Lower lobe of right lung (tissue), 2 donors: ENCODE measurements at regions not wholly inside any gene's neighbourhood (a gene's known extent, or its start where the extent isn't known, plus 50 kb on each side); places are given as distances from the start of the nearest gene placed in this dataset.
"Not testable (repeated sequence)": the region's sequence is repeated elsewhere in the genome, so short reads cannot be mapped to it uniquely, and the experiment has no call there.

Experiments
- ATAC-seq, 2 donors: fragments of 200-7000 bp; cut with Tn5 transposase; one replicate each; pipeline ENCODE4 v1.9.1; 2020 to 2022; ENCODE audit warnings: mild to moderate bottlenecking in 2 of 2, moderate library complexity in 2 of 2
- DNase-seq: peaks from one replicate; pipeline ENCODE4 v3.0.0-alpha.2; 2020
- H3K27ac ChIP-seq: fragments of 200-600 bp; one replicate; pipeline ENCODE4 v1.8.0; 2022
- H3K27me3 ChIP-seq: fragments of 200-600 bp; one replicate; pipeline ENCODE4 v1.8.0; 2022; ENCODE audit warnings: low read depth
- H3K36me3 ChIP-seq: fragments of 200-600 bp; one replicate; pipeline ENCODE4 v1.8.0; 2022; ENCODE audit warnings: mild to moderate bottlenecking
- H3K4me1 ChIP-seq: fragments of 200-600 bp; one replicate; pipeline ENCODE4 v1.8.0; 2022
- H3K4me3 ChIP-seq: fragments of 200-600 bp; one replicate; pipeline ENCODE4 v1.8.0; 2022; ENCODE audit warnings: mild to moderate bottlenecking
- H3K9me3 ChIP-seq: fragments of 200-600 bp; one replicate; pipeline ENCODE4 v1.8.0; 2022
- intact Hi-C: fragments of 100-400 bp; cut with DNase I; formaldehyde crosslinking; loops from one replicate; pipeline ENCODE4 v1.11.0; 2022
- TF ChIP-seq, protein P1 (sequence below): fragments of 200-600 bp; IDR thresholded peaks from one replicate; pipeline ENCODE4 v1.8.0; 2022; ENCODE audit warnings: antibody characterized with exemption, mild to moderate bottlenecking
- donor health status: DM: no; HTN: yes; CAD: no; lungs with severe emphysema.

- Histone ChIP-seq H3K27me3 (no peaks in the 10 kb centered on the region), H3K4me1 (no peaks in the 10 kb centered on the region), H3K9me3 (no peaks in the 10 kb centered on the region), H3K4me3 (no peak overlapping the region), H3K36me3 (no peaks in the 10 kb centered on the region), H3K27ac (no peak overlapping the region)
- intact Hi-C loops = no loop called here
- TF ChIP-seq, protein P1, sequence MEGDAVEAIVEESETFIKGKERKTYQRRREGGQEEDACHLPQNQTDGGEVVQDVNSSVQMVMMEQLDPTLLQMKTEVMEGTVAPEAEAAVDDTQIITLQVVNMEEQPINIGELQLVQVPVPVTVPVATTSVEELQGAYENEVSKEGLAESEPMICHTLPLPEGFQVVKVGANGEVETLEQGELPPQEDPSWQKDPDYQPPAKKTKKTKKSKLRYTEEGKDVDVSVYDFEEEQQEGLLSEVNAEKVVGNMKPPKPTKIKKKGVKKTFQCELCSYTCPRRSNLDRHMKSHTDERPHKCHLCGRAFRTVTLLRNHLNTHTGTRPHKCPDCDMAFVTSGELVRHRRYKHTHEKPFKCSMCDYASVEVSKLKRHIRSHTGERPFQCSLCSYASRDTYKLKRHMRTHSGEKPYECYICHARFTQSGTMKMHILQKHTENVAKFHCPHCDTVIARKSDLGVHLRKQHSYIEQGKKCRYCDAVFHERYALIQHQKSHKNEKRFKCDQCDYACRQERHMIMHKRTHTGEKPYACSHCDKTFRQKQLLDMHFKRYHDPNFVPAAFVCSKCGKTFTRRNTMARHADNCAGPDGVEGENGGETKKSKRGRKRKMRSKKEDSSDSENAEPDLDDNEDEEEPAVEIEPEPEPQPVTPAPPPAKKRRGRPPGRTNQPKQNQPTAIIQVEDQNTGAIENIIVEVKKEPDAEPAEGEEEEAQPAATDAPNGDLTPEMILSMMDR = no peak
- DNase-seq = no peak
- ATAC-seq = peak; percentile 11 to 35
Observed at GRCh38 chr4:125639182-125639621, 324.4 kb downstream of the FAT4 start.

DNA sequence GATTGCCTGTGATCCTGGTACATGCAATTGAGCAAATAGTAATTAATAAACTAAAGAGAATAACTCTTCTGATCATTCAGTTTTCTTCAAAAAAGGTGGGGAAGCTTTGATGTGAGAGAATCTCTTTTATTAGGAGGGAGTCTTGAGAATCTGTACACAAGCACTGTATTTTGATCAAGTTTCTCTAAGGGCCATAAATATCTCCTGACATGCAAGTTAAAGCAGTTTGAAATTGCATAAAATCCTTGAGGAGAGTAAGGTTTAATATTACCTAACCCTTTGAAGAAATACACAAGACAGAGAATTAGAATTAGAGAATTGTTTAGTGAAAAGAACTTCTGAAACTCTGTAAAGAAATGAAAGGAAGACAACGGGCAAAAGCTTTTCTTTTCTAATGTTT is 326.9 kb downstream of the FAT4 start:
- no peak for ATAC-seq
- Histone ChIP-seq H3K27me3 (no peaks in the 10 kb centered on the region), H3K27ac (no peak overlapping the region), H3K36me3 (no peaks in the 10 kb centered on the region), H3K4me3 (no peak overlapping the region), H3K9me3 (no peaks in the 10 kb centered on the region), H3K4me1 (no peaks in the 10 kb centered on the region)
- DNase-seq = no peak
- TF ChIP-seq, protein P1 = no peak
- intact Hi-C loops = no loop called here

DNA sequence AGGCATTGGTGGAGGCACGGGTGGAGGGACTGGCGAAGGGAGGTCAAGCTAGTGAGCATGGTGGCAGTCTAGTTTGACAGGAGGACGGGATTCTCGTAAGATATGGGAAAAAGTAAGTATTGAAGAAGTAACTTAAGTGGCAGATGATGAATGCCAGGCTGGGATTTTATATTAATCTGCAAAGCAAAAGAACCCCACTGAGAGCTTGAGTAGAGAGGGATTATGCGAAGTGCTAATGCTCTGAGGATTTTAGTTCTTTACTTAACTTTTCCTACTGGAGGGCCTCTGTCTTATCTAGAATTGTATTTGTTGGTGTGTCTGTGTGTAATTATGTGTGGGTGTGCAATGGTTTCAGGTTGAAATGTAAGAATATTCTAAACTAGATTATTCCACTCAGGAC is 327.9 kb downstream of the FAT4 start:
- H3K27me3 ChIP-seq = no peaks in the 10 kb centered on the region
- DNase-seq = no peak
- H3K27ac ChIP-seq = no peak overlapping the region
- TF ChIP-seq, protein P1 = no peak
- ATAC-seq = no peak
- no peaks in the 10 kb centered on the region for H3K4me1 ChIP-seq
- H3K9me3 ChIP-seq = no peaks in the 10 kb centered on the region
- H3K4me3 ChIP-seq = no peak overlapping the region
- no peaks in the 10 kb centered on the region for H3K36me3 ChIP-seq
- intact Hi-C loops = no loop called here

DNA sequence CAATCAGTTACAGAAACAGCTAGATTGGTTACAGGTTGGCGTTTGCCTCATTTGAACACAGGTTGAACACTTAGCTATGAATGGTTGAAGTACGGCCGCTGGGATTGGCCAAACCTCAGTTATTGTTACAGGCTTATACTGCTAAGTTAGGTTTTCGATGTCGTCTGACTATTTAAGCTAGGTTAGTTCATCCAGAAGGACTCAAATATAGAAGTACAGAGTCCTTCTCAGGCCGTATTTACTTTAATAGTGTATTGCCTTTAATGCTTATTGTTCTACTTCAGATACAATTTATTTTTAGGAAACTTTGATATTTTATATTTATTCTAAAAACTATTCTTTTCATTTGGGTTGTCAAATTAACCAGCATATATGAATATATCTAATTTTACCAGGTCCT is 334.7 kb downstream of the FAT4 start:
- Histone ChIP-seq H3K27ac (no peak overlapping the region), H3K4me1 (no peaks in the 10 kb centered on the region), H3K27me3 (no peaks in the 10 kb centered on the region), H3K9me3 (no peaks in the 10 kb centered on the region), H3K36me3 (no peaks in the 10 kb centered on the region), H3K4me3 (no peak overlapping the region)
- intact Hi-C loops = no loop called here
- no peak for DNase-seq
- TF ChIP-seq, protein P1 = no peak
- ATAC-seq = no peak

DNA sequence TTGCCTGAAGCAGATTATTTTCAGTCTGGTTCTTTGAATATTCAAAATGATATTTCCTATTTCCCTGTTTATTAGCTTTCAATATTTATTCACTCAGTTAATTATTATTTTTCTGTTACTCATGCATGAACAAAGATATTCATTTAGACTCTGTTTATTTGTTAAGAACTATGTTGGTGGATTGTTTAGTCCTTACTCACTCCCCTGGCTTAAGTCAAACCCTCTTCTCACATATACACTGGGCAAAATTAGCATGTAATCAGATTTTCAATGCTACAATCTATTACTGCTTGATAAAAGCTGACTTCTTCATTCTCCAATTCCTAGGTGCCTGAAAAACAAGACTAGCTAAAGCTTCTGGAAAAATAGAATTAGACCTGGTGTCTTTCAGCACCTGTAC is 335.8 kb downstream of the FAT4 start:
- DNase-seq = no peak
- no peak for ATAC-seq
- Histone ChIP-seq H3K27ac (no peak overlapping the region), H3K4me1 (no peaks in the 10 kb centered on the region), H3K9me3 (no peaks in the 10 kb centered on the region), H3K36me3 (no peaks in the 10 kb centered on the region), H3K27me3 (no peaks in the 10 kb centered on the region), H3K4me3 (no peak overlapping the region)
- intact Hi-C loops = no loop called here
- TF ChIP-seq, protein P1 = no peak

DNA sequence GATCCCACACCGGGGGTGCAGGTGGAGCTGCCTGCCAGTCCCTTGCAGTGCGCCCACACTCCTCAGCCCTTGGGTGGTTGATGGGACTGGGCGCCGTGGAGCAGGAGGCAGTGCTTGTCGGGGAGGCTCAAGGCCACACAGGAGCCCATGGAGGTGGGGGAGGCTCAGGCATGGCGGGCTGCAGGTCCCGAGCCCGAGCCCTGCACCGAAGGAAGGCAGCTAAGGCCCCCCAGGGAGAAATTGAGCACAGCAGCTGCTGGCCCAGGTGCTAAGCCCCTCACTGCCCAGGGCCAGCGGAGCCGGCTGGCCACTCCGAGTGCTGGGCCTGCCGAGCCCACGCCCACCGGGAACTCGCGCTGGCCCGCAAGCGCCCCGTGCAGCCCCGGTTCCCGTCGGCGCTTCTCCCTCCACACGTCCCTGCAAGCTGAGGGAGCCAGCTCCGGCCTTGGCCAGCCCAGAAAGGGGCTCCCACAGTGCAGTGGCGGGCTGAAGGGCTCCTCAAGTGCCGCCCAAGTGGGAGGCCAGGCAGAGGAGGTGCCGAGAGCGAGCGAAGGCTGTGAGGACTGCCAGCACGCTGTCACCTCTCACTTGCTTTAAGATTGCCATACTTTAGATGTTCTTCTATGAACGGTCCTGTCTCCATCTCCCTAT is 337.1 kb downstream of the FAT4 start:
- intact Hi-C loops, H3K9me3 ChIP-seq, DNase-seq, H3K27me3 ChIP-seq, ATAC-seq, H3K36me3 ChIP-seq, H3K4me3 ChIP-seq, H3K4me1 ChIP-seq, H3K27ac ChIP-seq: not testable (repeated sequence)
